Keratinocyte (primary cell): ENCODE measurements at regions not wholly inside any gene's neighbourhood (a gene's known extent, or its start where the extent isn't known, plus 50 kb on each side); places are given as distances from the start of the nearest gene placed in this dataset.

Experiments
- CTCF ChIP-seq, 3 experiments: IDR thresholded peaks in 1 of 3; conservative IDR thresholded peaks in 1 of 3; optimal IDR thresholded peaks in 1 of 3; 2 replicates in 2 of 3; 3 replicates in 1 of 3; pipeline versions ENCODE3 to v1.5.1; 2011; ENCODE audit warnings: low read length in 3 of 3, mild to moderate bottlenecking in 3 of 3, moderate library complexity in 2 of 3, control low read depth in 1 of 3, inconsistent platforms in 1 of 3; ENCODE audit not compliant: insufficient read depth in 2 of 3; ENCODE audit errors: extremely low read depth in 1 of 3
- EZH2 ChIP-seq: IDR thresholded peaks from one replicate; pipeline ENCODE4 v1.6.1; 2012; ENCODE audit warnings: inconsistent platforms, mild to moderate bottlenecking, low read length, moderate library complexity

- TF ChIP-seq CTCF (optimal IDR thresholded peaks at IDR 0.05 in 1 of 3, IDR thresholded peaks at IDR 0.05 in 1 of 3, conservative IDR thresholded peaks at IDR 0.05 in 1 of 3; ENCODE audit: extremely low read depth in 1 of 3, insufficient read depth in 2 of 3, low read length in 3 of 3) (no peak), EZH2 (no peak)
Measured at GRCh38 chr4:100017637-100018310, 67.7 kb upstream of the H2AZ1 start.
